Coronary artery (tissue), 2 donors: ENCODE measurements at regions not wholly inside any gene's neighbourhood (a gene's known extent, or its start where the extent isn't known, plus 50 kb on each side); places are given as distances from the start of the nearest gene placed in this dataset.
"Not testable (repeated sequence)": the region's sequence is repeated elsewhere in the genome, so short reads cannot be mapped to it uniquely, and the experiment has no call there.

ENCODE experiments used
- DNase-seq: peaks from one replicate; pipeline ENCODE4 v3.0.0-alpha.2; 2017; ENCODE audit warnings: low spot score
- H3K27ac ChIP-seq, 2 donors: fragments of 200-600 bp; sonication (generic); one replicate each; pipeline ENCODE4 v1.5.1; 2016 to 2019
- H3K4me3 ChIP-seq: fragments of 200-600 bp; sonication (generic); 2 replicates; pipeline ENCODE4 v1.5.1; 2016; ENCODE audit warnings: mild to moderate bottlenecking, moderate library complexity
- CTCF ChIP-seq: fragments of 200-600 bp; sonication (generic); IDR thresholded peaks from one replicate; pipeline ENCODE4 v1.5.1; 2019; ENCODE audit warnings: antibody characterized with exemption

DNA sequence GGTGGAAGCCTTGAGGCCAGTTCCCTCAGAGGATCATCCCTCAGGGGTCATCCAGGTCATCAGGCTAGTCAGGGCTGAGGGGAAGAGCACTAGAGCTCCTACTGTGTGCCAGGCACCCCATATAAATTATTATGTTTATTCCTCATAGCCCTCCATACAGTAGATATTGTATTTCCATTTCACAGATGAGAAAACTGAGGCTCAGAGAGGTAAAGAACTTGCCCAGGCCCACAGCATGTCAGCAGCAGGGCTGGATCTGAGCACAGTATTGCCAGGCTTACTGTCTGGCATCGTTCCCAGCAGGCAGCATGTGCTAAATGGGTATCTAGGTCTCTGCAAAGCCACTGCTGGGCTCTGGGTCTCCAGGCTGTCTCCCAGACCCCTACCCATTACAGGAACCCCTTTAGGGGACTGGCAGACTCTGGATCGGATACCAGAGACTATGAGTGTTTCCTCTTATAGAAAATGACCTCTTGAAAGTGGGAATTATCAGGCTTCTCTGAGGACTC, 153.3 kb downstream of the PTPRU start:
- peak; percentile 11 for DNase-seq
- TF ChIP-seq CTCF: no peak
- no peak overlapping the region for H3K4me3 ChIP-seq
- H3K27ac ChIP-seq: no peak overlapping the region

DNA sequence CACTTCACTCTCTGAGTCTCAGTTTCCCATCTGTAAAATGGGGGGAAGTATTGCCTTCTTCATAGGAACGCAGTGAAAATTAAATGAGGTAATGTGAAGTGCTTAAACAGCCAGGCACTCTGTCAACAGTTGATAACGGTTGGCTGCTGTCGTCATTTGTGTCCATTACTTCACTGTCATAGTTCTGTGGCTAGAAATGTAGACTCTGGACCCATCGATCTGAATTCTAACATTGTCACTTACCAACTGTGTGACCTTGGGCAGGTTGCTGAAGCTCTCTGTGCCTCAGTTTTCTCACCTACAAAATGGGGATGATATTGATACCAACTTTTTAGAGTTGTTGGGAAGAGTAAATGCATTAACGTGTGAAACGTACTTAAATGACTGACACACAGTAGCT, 152.6 kb downstream of the PTPRU start:
- DNase-seq: no peak
- TF ChIP-seq CTCF: no peak
- H3K27ac ChIP-seq: no peak overlapping the region
- H3K4me3 ChIP-seq: no peak overlapping the region

DNA sequence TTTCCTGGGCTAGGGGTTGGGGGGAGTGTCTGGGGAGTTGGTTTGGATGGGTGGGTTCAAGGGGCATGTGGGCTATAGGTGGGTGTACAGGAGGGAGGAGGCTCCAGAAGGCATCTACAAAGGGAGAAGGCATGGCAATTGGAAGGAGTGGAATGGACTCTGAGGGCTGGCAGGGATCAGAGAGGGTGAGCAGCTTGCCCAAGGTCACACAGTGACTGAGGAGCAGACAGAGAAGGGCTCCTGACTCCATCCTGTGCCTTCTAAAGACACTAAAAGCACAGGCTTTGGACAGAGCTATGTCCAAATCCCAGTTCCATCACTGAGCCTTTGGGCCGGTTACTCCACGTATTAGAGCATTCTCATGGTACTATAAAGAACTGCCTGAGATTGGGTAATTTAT, 151.8 kb downstream of the PTPRU start:
- no peak overlapping the region for H3K27ac ChIP-seq
- TF ChIP-seq CTCF: no peak
- DNase-seq: peak; percentile 3
- no peak overlapping the region for H3K4me3 ChIP-seq

GRCh38 chr1:29387210-29387609, 150.9 kb downstream of the PTPRU start:
- no peak overlapping the region for H3K4me3 ChIP-seq
- DNase-seq: peak; percentile 29
- no peak overlapping the region for H3K27ac ChIP-seq
- no peak for TF ChIP-seq CTCF

GRCh38 chr1:29386453-29386852, 150.1 kb downstream of the PTPRU start:
- peak; percentile 7 for DNase-seq
- not testable (repeated sequence) for H3K4me3 ChIP-seq, H3K27ac ChIP-seq

- no peak for DNase-seq
- no peak for TF ChIP-seq CTCF
- no peak overlapping the region for H3K27ac ChIP-seq
- H3K4me3 ChIP-seq: no peak overlapping the region
These were observed 149.6 kb downstream of the PTPRU start for GRCh38 chr1:29385966-29386365.

DNA sequence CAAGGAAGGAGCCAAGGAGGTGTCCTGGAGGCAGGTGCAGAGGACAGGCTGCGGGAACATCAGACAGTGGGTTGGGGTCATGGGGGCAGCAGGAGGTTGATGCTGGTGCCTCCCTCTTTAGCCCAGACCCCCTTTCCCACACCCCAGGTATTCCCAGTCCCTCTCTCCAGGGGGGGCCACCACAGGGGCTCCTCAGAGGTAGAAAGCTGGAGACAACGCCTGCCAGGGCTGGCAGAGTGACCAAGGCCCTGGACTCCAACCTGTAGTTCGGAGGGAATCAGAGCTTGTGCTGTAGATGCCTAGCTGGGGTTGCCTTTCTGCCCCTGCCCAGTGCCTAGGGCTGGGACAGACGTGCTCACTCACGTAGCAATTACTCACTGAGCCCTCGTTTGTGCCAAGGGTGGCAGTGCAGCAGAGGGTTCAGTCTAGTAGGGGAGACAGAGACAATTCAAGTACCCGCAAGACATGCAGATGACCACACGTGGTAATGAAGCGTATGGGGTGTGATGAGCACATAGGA, 148.2 kb downstream of the PTPRU start:
- no peak overlapping the region for H3K4me3 ChIP-seq
- no peak overlapping the region for H3K27ac ChIP-seq
- DNase-seq: peak; percentile 63
- no peak for TF ChIP-seq CTCF
